GM21786 (cell line): ENCODE measurements at regions not wholly inside any gene's neighbourhood (a gene's known extent, or its start where the extent isn't known, plus 50 kb on each side); places are given as distances from the start of the nearest gene placed in this dataset.
"Not testable (repeated sequence)": the region's sequence is repeated elsewhere in the genome, so short reads cannot be mapped to it uniquely, and the experiment has no call there.

Source experiments
- ATAC-seq: cut with Tn5 transposase; IDR thresholded peaks from one replicate; pipeline ENCODE4 v1.9.1; 2021; ENCODE audit not compliant: unreplicated experiment

DNA sequence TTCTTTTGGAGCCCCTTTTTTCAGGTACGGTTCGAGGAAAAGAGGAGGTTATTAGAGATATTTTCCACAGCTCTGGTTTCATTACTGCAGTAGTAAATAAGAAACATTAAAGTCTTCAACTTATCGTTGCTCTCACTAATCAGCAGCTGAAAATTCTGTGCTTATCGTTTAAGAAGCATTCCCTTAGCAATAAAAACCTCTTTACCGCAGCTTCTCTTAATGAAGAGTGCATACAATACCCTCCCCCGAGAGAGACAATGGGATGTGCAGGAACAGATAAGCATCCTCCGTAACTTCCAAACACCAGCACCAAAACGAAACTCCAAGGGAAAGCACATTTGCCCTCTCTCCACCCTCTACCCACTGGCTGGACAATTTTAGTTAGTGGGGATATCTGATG lies 384.5 kb downstream of the NEBL start:
- ATAC-seq, result no peak

- no peak for ATAC-seq
Observed at GRCh38 chr10:20508921-20509320, 388.2 kb downstream of the NEBL start.

- no peak for ATAC-seq
Observed at GRCh38 chr10:20502903-20503585, 394.1 kb downstream of the NEBL start.

DNA sequence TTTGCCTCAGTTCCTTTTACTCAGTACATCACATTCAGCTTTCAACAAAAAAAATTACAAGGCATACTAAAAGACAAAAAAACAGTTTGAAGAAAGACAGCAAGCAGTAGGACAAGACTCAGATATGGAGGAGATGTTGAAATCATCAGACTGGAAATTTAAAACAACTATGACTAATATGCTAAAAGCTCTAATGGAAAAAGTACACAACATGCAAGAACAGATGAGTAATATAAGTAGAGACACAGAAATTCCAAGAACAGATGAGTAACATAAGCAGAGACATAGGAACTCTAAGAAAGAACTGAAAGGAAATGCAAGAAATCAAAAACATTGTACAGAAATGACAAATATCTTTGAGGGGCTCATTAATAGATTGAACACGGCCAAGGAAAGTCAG lies 402.6 kb downstream of the NEBL start:
- ATAC-seq, result no peak

DNA sequence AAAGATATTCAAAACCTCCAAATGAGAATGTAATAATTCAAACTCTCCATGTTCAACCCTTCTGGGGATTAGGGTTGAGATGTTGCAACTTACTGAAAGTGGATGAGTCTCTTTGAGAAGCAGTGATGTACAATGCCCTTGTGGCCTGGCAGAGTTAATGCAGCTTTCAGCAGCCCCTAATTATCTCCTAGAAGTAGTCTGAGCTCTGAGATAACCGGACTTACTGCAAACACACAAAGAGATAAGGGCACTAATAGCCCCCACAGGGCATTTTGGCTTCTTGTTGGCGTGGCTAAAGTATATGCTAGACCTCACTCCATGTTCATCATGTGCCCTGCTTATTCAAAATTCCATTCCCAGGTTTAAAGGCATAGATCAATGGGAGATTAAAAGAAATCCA lies 404.7 kb downstream of the NEBL start:
- no peak for ATAC-seq

GRCh38 chr10:20489961-20490360 lies 407.1 kb downstream of the NEBL start:
- ATAC-seq, result no peak

DNA sequence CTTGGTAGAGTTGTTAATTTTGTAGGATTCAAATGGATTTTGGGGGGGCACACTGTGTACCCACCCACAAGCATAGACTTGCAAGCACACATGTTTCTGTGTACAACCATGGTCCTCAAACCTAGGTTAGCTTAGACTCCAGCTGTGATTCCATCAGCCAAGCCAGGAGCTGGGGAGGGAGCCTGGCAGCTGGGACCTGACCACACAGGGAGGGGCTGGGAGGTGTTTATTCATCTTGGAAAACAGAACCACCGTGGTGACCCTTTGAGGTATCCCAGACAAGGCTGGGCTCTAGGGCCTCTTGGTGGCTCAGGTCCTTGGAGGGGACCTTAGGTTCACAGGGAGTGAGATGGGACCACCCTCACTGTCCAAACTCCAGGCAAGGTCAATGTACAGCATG lies 410.3 kb downstream of the NEBL start:
- no peak for ATAC-seq

GRCh38 chr10:20485554-20485953 lies 411.6 kb downstream of the NEBL start:
- no peak for ATAC-seq

DNA sequence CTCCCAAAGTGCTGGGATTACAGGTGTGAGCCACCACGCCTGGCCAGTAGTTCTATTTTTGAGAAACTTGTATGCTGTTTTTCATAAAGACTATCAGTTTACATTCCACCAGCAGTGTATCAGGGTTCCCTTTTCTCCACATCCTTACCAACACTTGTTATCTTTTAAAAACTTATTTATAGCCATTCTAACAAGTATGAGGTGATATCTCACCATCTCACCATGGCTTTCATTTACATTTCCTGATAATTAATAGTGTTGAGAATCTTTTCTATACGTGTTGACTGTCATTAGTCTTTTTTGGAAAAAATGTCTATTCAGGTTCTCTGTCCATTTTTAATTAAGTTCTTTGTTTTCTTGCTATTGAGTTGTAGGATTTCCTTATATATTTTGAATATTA lies 416.1 kb downstream of the NEBL start:
- no peak for ATAC-seq

DNA sequence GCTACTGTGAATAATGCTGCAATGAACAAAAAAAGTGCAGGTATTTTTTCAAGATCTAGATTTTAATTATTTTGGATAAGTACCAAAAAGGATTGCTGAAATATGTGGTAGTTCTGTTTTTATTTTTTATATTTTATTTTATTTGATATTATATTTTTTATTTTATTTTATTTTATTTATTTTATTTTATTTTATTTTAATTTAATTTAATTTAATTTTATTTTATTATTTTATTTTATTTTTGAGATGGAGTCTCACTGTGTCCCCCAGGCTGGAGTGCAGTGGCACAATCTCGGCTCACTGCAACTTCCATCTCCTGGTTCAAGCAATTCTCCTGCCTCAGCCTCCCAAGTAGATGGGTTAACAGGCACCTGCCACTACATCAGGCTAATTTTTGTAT lies 416.5 kb downstream of the NEBL start:
- not testable (repeated sequence) for ATAC-seq

DNA sequence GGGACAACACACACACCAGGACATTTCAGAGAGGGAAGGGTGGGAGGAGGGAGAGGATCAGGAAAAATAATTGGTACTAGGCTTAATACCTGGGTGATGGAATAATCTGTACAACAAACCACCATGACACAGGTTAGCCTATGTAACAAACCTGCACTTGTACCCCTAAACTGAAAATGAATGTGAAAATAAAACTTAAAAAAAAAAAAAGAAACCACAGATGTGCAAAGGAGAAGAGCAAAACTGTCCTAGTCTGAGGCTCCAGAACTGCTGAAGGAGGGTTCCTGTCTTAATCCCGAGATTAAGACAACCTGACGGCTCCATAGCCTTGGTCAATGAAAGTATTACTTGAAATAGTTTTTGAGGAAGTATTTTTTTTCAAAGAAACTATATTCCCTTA lies 423.0 kb downstream of the NEBL start:
- no peak for ATAC-seq

DNA sequence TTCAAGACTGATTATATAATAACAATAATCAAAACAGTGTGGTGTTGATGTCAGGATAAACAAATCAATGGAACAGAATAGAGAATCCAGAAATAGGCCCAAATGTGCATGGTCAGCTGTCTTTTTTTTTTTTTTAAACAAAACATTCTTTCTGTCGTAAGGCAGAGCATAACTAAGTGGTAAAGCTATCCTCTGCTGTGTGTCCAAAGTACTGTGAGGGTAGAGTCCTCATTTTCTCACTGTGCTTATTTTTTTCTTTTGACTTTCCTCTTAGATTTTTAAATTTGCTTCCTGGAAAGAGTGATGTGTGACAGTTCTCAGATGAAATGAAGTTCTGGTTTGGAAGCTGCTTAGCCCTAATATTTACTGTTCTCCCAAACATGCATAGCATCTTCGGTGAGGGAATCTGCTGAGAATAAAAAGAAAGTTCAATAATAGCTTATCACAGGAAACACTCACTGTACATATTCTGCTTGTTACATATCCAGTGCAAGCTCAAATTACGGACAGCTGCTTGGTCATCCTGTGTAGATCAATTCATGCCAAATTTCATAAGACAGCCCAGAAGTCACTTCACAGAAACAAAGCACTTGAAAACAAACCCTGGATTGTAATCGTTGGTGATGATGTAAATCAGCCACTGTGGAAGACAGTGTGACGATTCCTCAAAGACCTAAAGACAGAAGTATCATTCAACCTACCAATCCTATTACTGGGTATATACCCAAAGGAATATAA lies 423.9 kb downstream of the NEBL start:
- no peak for ATAC-seq

GRCh38 chr10:20466731-20467130 lies 430.4 kb downstream of the NEBL start:
- no peak for ATAC-seq

- no peak for ATAC-seq
Observed at GRCh38 chr10:20457649-20458048, 439.5 kb downstream of the NEBL start.

DNA sequence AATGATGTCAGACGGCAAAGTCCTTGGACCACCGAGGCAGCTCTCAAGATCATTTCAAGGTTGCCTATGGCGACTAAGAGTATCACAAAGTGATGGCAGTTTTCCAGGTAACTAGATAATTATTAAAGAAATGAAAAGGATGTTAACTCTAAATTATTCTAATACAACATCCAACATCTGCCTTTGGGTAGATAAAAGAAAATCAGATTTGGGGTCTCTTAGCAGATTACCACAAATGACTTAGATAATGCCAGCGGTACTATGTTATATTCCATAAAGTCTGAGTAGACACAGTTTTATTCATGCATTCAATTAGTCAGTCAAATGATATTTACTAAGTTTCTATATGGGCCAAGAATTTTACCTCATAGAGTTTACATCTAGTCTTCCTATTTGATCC lies 441.3 kb downstream of the NEBL start:
- ATAC-seq, result no peak

DNA sequence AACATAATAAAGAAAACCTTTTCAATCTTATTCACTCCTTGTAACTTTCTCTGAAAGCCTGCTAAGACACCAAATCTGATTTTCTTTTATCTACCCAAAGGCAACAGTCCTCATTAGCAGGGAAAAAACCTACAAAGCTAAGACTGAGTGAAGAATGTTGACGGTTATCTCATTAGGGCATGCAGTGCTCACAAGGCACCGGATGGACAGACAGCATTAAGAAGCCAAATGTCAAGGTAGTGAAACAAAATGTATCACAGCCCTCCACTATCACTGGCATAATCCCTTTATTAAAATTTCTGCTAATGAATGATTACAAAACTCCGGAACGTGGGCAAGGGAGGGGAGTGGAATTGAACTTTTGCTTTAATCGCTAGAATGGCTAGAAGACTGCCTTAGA lies 442.8 kb downstream of the NEBL start:
- no peak for ATAC-seq

- no peak for ATAC-seq
Observed at GRCh38 chr10:20446561-20447193, 450.4 kb downstream of the NEBL start.

GRCh38 chr10:20443094-20443493 lies 454.0 kb downstream of the NEBL start:
- ATAC-seq, result no peak

- no peak for ATAC-seq
Observed at GRCh38 chr10:20429742-20430141, 467.4 kb downstream of the NEBL start.

DNA sequence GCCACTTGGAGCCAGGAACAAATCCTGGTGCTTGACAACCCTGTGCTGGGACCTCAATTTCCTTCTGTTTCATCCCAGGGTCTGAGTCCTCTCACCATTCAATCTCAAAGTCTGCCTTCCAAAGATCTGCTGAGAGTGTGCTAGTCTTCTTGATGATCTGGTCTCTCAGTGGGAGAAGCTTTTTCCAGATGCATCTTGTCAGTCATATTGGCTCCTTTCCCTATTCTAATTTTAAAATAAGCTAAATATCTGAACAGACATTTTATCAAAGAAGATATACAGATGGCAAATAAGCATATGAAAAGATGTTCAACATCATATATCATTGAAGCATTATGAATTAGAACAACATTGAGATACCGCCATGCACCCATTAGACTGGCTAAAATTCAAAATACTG lies 469.3 kb downstream of the NEBL start:
- no peak for ATAC-seq

GRCh38 chr10:20418286-20418685 lies 478.8 kb downstream of the NEBL start:
- ATAC-seq, result no peak

GRCh38 chr10:20417791-20418190 lies 479.3 kb downstream of the NEBL start:
- no peak for ATAC-seq
